ENCODE measurements at regions not wholly inside any gene's neighbourhood (a gene's known extent, or its start where the extent isn't known, plus 50 kb on each side); places are given as distances from the start of the nearest gene placed in this dataset.
"Not testable (repeated sequence)": the region's sequence is repeated elsewhere in the genome, so short reads cannot be mapped to it uniquely, and the experiment has no call there.

- intact Hi-C loops (cut with micrococcal nuclease) = not testable (repeated sequence)
These were observed 458.0 kb upstream of the NDN start for GRCh38 chr15:24145070-24145469.

- intact Hi-C loops (cut with micrococcal nuclease) = no loop called here
These were observed 459.1 kb upstream of the NDN start for GRCh38 chr15:24146251-24146650.

- intact Hi-C loops (cut with micrococcal nuclease) = no loop called here
These were observed 463.4 kb upstream of the NDN start for GRCh38 chr15:24150542-24150941.

- intact Hi-C loops (cut with micrococcal nuclease) = not testable (repeated sequence)
These were observed 471.2 kb upstream of the NDN start for GRCh38 chr15:24158306-24158705.

- intact Hi-C loops (cut with micrococcal nuclease) = loop anchor here (10.0 kb wide), 1 partner anchor 389 kb away; no protein-coding TSS in a partner anchor
These were observed 478.4 kb upstream of the NDN start for GRCh38 chr15:24165512-24165911.

GRCh38 chr15:24202297-24202696 lies 473.3 kb upstream of the NPAP1 start:
- intact Hi-C loops (cut with micrococcal nuclease) = not testable (repeated sequence)

- intact Hi-C loops (cut with micrococcal nuclease) = not testable (repeated sequence)
These were observed 463.7 kb upstream of the NPAP1 start for GRCh38 chr15:24211742-24212476.

GRCh38 chr15:24223739-24224138 lies 451.8 kb upstream of the NPAP1 start:
- intact Hi-C loops (cut with micrococcal nuclease) = loop anchor here (2.0 kb wide), 1 partner anchor 309 kb away; no protein-coding TSS in a partner anchor

GRCh38 chr15:24224161-24224560 lies 451.4 kb upstream of the NPAP1 start:
- intact Hi-C loops (cut with micrococcal nuclease) = loop anchor here (2.0 kb wide), 1 partner anchor 309 kb away; no protein-coding TSS in a partner anchor

GRCh38 chr15:24228922-24229321 lies 446.7 kb upstream of the NPAP1 start:
- intact Hi-C loops (cut with micrococcal nuclease) = not testable (repeated sequence)

GRCh38 chr15:24233134-24233533 lies 442.4 kb upstream of the NPAP1 start:
- intact Hi-C loops (cut with micrococcal nuclease) = not testable (repeated sequence)

GRCh38 chr15:24240580-24240979 lies 435.0 kb upstream of the NPAP1 start:
- intact Hi-C loops (cut with micrococcal nuclease) = not testable (repeated sequence)

GRCh38 chr15:24259106-24259505 lies 416.5 kb upstream of the NPAP1 start:
- intact Hi-C loops (cut with micrococcal nuclease) = not testable (repeated sequence)

GRCh38 chr15:24260407-24260806 lies 415.2 kb upstream of the NPAP1 start:
- intact Hi-C loops (cut with micrococcal nuclease) = not testable (repeated sequence)

- intact Hi-C loops (cut with micrococcal nuclease) = not testable (repeated sequence)
These were observed 414.7 kb upstream of the NPAP1 start for GRCh38 chr15:24260854-24261253.

- intact Hi-C loops (cut with micrococcal nuclease) = not testable (repeated sequence)
These were observed 406.9 kb upstream of the NPAP1 start for GRCh38 chr15:24268536-24269165.

- intact Hi-C loops (cut with micrococcal nuclease) = no loop called here
These were observed 406.4 kb upstream of the NPAP1 start for GRCh38 chr15:24269166-24269571.

GRCh38 chr15:24269923-24270322 lies 405.7 kb upstream of the NPAP1 start:
- intact Hi-C loops (cut with micrococcal nuclease) = no loop called here

- intact Hi-C loops (cut with micrococcal nuclease) = not testable (repeated sequence)
These were observed 403.9 kb upstream of the NPAP1 start for GRCh38 chr15:24271496-24272244.

GRCh38 chr15:24292837-24293236 lies 382.7 kb upstream of the NPAP1 start:
- intact Hi-C loops (cut with micrococcal nuclease) = no loop called here

- intact Hi-C loops (cut with micrococcal nuclease) = not testable (repeated sequence)
These were observed 374.7 kb upstream of the NPAP1 start for GRCh38 chr15:24300804-24301368.

GRCh38 chr15:24301999-24302398 lies 373.6 kb upstream of the NPAP1 start:
- intact Hi-C loops (cut with micrococcal nuclease) = not testable (repeated sequence)

Data from T-helper 1 cell treated with Interleukin-12 subunit alpha and Interleukin-12 subunit beta and Interleukin-4 antibody, amounts not matched to agents 30 ng/mL and 1 ng/mL, for 36 hours (primary cell).